Colonic mucosa (tissue), 4 donors: ENCODE measurements at regions not wholly inside any gene's neighbourhood (a gene's known extent, or its start where the extent isn't known, plus 50 kb on each side); places are given as distances from the start of the nearest gene placed in this dataset.

Source experiments
- DNase-seq: peaks from one replicate; pipeline ENCODE4 v3.0.0-alpha.2; 2020
- H3K27ac ChIP-seq: fragments of 200-600 bp; one replicate; pipeline ENCODE4 v1.8.0; 2021
- H3K27me3 ChIP-seq: fragments of 200-600 bp; one replicate; pipeline ENCODE4 v1.8.0; 2021
- H3K36me3 ChIP-seq: fragments of 200-600 bp; one replicate; pipeline ENCODE4 v1.8.0; 2021
- H3K4me1 ChIP-seq: fragments of 200-600 bp; one replicate; pipeline ENCODE4 v1.8.0; 2021; ENCODE audit warnings: mild to moderate bottlenecking
- H3K4me3 ChIP-seq: fragments of 200-600 bp; one replicate; pipeline ENCODE4 v1.8.0; 2021
- H3K9ac ChIP-seq, 2 donors: one replicate each; pipeline ENCODE4 v1.7.0; 2013; ENCODE audit warnings: control low read depth in 2 of 2, low read depth in 2 of 2, low read length in 2 of 2
- H3K9me3 ChIP-seq: fragments of 200-600 bp; one replicate; pipeline ENCODE4 v1.8.0; 2021
- CTCF ChIP-seq: fragments of 200-600 bp; IDR thresholded peaks from one replicate; pipeline ENCODE4 v1.8.0; 2022; ENCODE audit warnings: antibody characterized with exemption, mild to moderate bottlenecking
- intact Hi-C: fragments of 100-400 bp; cut with DNase I; formaldehyde crosslinking; loops from one replicate; pipeline ENCODE4 v1.14.1; 2022
- donor health status: healthy.
- donor health status: DM: no; HTN: no; CAD: no.
- donor health status: DM: no; HTN: no; CAD: no.

DNA sequence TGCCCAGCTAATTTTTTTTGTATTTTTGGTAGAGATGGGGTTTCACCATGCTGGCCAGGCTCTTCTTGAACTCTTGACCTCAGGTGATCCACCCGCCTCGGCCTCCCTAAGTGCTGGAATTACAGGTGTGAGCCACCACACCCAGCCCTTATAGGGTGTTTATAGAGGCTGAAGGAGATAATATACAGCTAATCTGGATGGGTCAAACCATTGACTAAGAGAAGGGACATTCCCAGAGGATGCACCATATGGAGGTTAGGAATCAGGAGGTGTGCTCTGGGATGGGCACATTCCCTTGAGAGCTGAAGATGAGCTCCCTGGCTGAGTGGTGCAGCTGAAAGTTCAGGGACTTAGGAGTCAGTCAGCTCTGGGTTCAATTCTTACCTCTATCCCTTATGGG lies 68.3 kb upstream of the SHISA3 start:
- intact Hi-C loops, result no loop called here

DNA sequence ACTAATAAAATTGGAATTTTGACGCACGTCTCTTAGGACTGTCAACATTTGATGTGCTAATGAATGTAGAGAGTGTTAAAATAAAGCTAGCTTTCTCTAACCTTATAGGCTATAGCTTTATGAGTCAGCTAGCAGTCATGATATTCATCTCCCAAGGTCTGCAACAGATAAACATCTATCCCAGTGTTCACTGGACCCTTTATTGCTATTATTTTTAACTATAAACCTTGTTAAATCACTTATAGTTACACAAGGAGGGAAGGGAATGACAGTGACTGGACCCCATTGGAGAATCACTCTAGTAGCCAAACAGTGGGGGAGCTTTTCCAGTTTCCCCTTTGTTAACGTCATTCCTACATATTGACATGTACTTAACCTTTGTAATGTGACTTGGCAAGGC lies 67.9 kb upstream of the SHISA3 start:
- no peaks in the 10 kb centered on the region for H3K4me1 ChIP-seq
- intact Hi-C loops, result no loop called here
- no peak for TF ChIP-seq CTCF

More for the DNA sequence above, 68.3 kb upstream of the SHISA3 start:
- H3K36me3 ChIP-seq, result no peaks in the 10 kb centered on the region
- H3K9ac ChIP-seq, result no peak overlapping the region
- H3K4me3 ChIP-seq, result no peak overlapping the region
- H3K9me3 ChIP-seq, result no peaks in the 10 kb centered on the region
- no peaks in the 10 kb centered on the region for H3K4me1 ChIP-seq
- DNase-seq, result no peak
- no peak overlapping the region for H3K27ac ChIP-seq
- TF ChIP-seq CTCF, result no peak
- H3K27me3 ChIP-seq, result no peaks in the 10 kb centered on the region

GRCh38 chr4:42330002-42330592 lies 67.2 kb upstream of the SHISA3 start:
- Histone ChIP-seq H3K9ac (no peak overlapping the region), H3K4me3 (no peak overlapping the region), H3K9me3 (no peaks in the 10 kb centered on the region), H3K4me1 (no peaks in the 10 kb centered on the region), H3K36me3 (no peaks in the 10 kb centered on the region), H3K27ac (no peak overlapping the region), H3K27me3 (no peaks in the 10 kb centered on the region)
- TF ChIP-seq CTCF, result no peak
- DNase-seq, result no peak
- intact Hi-C loops, result no loop called here

More for the DNA sequence above, 67.9 kb upstream of the SHISA3 start:
- no peak for DNase-seq
- H3K4me3 ChIP-seq, result no peak overlapping the region
- H3K9ac ChIP-seq, result no peak overlapping the region
- H3K27ac ChIP-seq, result no peak overlapping the region
- H3K36me3 ChIP-seq, result no peaks in the 10 kb centered on the region
- no peaks in the 10 kb centered on the region for H3K27me3 ChIP-seq
- no peaks in the 10 kb centered on the region for H3K9me3 ChIP-seq

GRCh38 chr4:42331040-42331439 lies 66.2 kb upstream of the SHISA3 start:
- H3K36me3 ChIP-seq, result no peaks in the 10 kb centered on the region
- no peak for DNase-seq

GRCh38 chr4:42331914-42332368 lies 65.3 kb upstream of the SHISA3 start:
- no peak overlapping the region for H3K4me3 ChIP-seq
- TF ChIP-seq CTCF, result no peak
- intact Hi-C loops, result no loop called here

More at GRCh38 chr4:42331040-42331439, 66.2 kb upstream of the SHISA3 start:
- intact Hi-C loops, result no loop called here
- no peaks in the 10 kb centered on the region for H3K27me3 ChIP-seq
- no peak overlapping the region for H3K9ac ChIP-seq
- no peaks in the 10 kb centered on the region for H3K4me1 ChIP-seq
- TF ChIP-seq CTCF, result no peak
- no peaks in the 10 kb centered on the region for H3K9me3 ChIP-seq
- no peak overlapping the region for H3K4me3 ChIP-seq
- no peak overlapping the region for H3K27ac ChIP-seq

More at GRCh38 chr4:42331914-42332368, 65.3 kb upstream of the SHISA3 start:
- no peak for DNase-seq
- Histone ChIP-seq H3K9me3 (no peaks in the 10 kb centered on the region), H3K27me3 (no peaks in the 10 kb centered on the region), H3K4me1 (no peaks in the 10 kb centered on the region), H3K36me3 (no peaks in the 10 kb centered on the region), H3K27ac (no peak overlapping the region), H3K9ac (no peak overlapping the region)
